HG03354 (cell line): ENCODE measurements at regions not wholly inside any gene's neighbourhood (a gene's known extent, or its start where the extent isn't known, plus 50 kb on each side); places are given as distances from the start of the nearest gene placed in this dataset.

Experiments
- ATAC-seq: cut with Tn5 transposase; IDR thresholded peaks from one replicate; pipeline ENCODE4 v1.9.1; 2021; ENCODE audit warnings: mild to moderate bottlenecking; ENCODE audit not compliant: unreplicated experiment, poor library complexity, severe bottlenecking

DNA sequence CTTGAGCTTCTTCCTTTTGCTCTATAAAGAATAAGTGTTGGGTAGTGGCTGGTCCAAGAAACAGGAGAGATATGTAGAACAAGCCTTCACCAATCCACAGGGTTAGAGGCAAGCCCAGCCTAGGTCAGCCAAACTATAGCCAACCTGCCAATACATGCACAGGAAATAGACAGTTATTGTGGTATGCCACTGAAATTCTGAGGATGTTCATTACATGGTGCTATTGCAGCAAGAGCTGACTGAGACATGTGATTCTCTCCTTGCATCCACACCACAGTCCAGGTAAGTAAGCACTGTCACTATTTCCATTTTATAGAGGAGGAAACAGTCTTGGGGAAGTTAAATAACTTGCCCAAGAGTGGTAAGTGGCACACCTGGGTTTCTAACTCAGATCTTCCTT, 268.1 kb downstream of the NPIPA8 start:
- no peak for ATAC-seq

DNA sequence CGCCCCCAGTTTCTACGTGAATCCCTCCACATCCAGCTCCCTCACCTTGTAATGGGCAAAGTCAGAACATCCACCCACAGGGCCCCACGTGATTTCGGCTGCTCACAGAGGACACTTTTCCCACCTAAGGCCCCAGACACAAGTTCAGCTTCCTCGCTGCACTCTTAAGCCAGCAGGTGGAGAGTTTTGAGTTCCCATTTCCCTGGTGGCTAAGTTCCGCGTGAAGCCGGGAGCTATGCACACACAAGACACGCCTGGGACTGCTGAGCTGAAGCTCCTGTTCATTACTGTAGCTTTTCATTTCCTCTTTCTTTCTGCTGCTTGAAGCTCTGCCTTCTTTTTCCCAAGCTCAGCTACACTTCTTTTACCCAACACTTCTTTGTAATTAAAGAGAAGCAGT, 273.8 kb downstream of the NPIPA8 start:
- no peak for ATAC-seq

DNA sequence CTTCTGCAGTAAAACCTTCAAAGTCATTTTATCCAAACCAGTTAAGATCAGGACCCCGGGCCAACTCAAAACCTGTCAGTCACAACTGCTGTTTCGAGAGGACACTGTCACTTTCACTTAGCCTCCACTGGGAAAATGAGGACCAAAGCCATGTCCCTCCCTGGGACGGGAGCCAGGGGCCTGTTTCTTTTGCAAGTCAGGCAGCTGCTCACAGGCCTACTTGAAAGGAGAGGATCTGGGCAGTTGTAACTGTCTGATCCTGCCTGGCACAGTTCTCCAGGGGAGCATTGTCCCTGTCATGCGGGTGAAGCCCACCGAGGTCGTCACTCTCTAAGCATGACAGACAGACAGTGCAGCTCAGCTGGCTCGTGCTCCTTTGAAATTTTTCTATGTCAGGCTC, 276.2 kb downstream of the NPIPA8 start:
- ATAC-seq, result no peak

DNA sequence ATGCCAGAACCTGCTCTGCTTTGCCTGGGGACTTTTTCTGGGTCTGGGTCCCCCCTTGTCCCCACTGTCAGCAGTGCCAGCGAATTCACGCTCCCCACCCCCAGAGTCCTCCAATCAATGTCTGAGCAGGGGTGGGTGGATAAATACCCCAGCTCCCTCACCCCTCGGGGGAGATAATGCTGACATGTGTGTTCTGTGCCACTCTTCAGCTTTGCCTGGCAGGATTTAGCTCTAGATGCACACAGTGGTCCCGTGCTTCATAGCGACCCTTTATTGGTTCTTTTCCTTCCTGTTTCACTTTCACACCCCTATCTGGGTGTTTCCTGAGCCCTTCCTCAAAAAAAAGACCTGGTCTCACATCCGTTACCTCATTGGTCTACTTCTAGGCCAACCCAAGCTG, 277.0 kb downstream of the NPIPA8 start:
- no peak for ATAC-seq

DNA sequence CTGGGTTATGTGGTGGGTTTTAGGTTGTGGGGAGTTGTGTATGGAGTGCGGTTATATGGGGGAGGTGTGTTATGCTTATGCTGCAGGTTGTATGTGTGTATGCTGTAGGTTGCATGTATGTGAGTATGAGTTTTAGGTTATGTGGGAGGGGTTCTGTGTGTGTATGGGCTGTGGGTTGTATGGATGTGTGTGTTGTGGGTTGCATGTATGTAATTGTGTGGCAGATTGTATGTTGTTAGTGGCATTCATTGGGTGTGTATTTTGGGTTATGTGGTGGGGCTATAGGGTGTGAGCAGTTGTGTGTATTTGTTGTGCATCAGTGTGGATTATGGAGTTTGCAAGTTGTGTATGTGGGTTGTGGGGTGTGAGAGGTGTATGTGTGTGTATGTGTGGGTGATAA, 277.4 kb downstream of the NPIPA8 start:
- no peak for ATAC-seq

DNA sequence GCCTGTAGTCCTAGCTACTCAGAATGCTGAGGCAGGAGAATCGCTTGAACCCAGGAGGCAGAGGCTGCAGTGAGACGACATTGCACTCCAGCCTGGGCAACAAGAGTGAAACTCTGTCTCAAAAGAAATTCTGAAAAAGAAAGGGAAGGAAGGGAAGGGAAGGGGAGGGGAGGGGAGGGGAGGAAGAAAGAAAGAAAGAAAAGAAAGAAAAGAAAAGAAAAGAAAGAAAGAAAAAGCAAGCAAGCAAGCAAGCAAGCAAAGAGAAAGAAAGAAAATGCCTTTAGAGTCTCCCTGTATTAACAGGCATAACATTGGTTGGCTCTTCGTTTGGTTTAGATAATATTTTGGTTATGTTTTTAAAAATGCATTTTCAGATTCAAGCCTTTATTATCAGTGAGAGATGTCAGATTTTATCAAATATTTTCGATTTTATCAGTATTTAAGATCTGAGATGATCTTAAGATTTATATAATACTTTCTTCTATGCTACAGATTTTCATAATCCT, 281.1 kb downstream of the NPIPA8 start:
- no peak for ATAC-seq

DNA sequence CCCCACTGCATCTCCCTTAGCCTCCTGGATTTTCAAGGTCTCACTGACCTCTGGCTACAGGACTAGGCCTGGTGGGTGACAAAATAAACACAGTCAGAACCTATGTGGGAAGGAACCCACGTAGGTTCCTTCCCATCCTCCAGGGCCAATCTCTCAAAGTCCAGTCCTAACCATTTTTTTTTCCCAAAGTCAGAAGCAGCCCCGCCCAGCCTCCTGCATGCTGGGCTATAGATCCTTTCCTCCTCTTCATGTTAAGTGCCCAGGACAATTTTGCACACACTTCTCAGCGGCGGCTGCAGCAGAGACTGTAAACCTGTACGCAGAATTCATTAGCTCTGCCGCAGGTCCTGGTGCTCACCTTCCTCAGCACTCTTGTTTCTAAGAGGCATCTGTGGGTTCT, 285.8 kb downstream of the NPIPA8 start:
- ATAC-seq, result no peak

DNA sequence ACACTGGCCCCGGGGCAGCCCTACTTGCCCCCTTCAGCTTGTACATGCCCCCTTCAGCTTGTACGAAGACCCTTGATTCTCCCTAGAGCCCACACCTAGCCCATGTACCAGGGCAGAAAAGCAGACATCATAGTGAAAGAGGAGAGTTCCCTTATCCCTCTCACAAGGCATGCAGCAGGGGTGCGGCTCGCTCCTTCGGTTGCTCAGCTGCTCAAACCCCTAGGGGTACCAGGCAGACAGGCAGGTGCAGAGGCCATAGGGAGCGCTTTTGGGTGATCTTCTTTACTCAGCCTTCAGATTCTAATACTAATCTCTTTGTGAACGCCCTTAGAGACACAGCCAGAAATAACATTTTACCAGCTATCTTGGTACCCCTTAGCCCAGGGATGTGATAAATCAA, 286.3 kb downstream of the NPIPA8 start:
- ATAC-seq, result no peak

DNA sequence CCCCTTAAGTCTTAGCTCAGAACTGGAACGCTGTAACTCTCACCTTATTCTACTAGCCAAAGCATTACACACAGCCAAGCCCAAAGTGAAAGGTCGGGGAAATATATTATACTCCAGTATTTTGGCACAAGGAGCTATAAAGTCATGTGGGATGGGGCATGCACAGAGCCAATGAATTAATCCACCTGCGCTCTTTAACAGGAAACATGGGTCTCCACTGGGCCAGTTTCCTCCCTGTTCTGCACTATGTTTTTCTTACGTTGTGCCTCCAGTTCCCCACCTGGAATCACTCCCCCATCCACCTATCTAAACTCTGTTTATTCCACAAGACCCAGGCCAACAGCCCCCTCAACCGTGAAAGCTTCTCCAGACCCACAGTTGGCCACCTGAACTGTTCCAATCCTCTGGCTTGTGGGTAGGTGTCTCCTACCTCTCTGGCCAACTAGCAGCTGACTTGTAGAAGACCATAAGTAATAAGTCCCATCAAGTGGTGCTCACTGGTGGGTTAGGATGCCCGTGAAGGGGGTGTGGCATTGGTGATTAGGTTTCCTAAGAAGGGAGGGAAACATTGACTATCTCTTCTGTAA, 286.9 kb downstream of the NPIPA8 start:
- ATAC-seq, result no peak

DNA sequence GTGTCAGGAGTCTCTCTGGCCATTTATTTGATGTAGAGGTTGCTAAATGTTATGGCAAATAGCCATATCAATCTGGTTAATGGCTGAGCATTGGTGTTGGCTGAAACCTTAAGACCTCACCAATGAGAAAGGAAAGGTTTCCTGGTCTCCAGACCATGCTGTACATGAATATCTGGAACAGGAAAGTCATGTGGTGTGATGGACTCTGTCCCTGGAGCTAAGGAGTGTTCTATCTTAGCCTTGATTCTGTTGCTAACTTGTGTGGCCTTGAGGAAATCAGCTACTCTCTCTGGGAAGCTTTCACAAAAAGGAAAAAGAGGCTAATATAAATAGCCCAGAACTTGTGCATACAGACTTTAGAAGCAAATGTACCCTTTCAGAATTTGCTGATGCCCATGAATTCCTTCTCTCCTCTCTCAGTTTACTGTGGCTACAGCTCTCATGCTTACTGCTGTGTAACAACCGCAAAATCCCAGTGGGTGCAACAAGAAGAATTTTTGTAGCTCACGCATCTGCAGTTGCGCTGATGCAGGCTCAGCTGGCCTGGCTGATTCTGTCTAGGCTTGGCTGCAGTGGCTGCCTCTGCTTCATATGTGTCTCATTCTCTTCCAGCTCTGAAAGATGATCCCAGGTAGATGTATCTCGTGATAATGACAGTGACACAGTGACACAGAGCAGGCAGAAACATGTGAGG, 287.5 kb downstream of the NPIPA8 start:
- ATAC-seq, result no peak

DNA sequence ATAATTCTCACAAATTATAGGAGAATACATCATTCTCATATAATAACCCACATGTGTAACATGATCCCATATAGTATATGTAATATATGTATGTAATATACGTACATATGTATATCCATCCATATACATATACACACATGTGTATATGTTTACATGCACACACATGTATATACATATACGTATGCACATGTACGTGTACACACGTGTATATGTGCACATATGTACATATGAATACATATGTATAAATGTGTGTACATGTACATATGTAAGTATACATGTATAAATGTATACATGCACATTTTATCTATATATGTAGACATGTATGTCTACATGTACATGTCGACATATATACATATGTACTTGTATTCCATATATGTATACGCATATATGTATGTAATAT, 288.8 kb downstream of the NPIPA8 start:
- no peak for ATAC-seq

DNA sequence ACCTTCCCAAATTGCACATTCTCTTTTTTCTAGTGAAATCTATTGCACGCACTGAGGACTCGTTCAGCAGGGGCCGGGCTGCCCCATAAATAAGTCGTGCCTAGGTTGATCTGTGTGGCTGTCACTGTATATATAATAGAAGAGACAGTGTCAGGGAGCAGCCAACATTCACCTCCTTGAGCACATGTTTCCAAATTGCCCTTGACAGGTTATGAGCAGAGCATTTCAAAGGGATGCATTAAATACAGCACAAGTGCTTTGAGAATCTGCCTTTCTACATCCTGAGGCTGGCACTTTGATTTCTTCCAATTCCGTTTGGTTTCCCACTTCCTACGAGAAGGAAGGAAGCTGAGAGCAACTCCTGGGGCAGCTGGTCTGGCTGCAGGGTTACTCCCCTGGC, 291.2 kb downstream of the NPIPA8 start:
- ATAC-seq, result no peak

DNA sequence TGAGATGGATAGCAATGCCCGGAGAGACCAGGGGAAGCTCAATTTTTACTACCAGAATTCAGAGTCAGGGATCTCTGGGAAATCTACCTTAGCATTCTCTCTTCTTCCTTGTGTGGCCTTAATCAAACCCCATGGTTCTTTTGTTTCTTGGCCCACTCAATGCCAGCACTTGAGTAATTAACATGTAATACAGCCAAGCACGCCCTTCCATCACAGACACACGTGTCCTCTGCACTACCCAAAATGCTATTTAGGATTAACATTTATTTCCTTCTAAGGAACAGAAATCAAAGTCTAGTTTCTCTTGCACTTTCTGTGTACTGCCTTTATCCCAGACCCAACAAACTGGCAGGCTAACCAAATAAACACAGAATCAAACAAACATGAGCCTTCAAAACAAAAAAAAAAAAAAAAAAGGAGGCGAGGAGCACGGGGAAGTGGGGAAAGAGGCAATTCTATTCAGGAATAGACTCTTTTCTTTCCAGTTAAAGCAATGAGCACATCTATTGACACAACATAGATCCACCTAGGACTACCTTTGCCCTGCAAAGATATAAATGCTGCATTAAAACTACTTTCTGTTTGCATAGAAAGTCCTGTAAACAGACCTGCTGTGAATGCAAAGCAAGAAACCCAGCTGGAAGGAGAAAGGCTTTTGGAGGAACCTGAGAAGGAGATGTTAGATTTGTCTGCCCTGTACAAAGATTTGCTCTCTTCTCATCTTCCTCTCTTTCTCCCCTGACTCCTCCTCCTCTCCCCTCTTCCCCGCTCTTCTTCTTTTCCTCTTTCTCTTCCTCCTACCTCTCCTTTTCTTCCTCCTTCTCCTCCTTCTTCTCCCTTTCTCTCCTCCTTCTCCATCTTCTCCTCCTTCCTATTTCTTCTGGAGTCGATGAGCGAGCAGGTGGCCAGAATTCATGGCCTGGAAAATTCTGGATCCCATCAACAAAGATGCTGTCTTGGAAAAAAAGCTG, 294.4 kb downstream of the NPIPA8 start:
- ATAC-seq, result no peak

DNA sequence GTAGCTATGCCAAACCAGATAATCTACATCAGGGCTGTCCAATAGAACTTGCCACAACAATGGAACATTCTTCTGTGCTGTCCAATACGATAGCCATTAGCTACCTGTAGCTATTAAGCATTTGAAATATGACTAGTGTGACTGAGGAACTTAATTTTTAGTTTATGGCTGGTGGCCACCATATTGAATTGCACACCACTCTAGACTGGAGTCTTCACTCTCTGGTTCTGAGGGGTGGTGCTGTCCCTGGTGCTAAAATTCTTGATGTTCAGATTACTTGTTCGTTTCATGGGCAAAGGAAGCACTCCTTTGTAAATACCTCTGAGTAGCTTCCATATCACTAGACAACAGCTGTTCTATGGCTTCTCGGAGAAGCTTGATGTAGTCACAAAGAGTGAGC, 296.6 kb downstream of the NPIPA8 start:
- no peak for ATAC-seq

DNA sequence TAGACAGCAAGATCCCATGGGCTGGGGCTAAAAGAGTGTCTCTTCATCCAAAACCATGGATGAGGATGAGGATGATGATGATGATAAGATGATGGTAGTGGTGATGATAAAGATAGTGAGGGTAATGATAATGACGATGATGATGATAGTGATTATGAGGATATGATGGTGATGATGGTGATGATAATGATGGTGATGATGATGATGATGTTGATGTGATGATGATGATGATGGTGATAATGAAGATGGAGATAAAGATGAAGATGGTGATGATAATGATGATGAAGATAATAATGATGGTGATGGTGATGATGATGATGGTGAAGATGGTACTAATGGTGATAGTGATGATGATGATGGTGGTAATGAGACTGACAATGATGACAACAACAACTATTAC, 299.5 kb downstream of the NPIPA8 start:
- no peak for ATAC-seq

DNA sequence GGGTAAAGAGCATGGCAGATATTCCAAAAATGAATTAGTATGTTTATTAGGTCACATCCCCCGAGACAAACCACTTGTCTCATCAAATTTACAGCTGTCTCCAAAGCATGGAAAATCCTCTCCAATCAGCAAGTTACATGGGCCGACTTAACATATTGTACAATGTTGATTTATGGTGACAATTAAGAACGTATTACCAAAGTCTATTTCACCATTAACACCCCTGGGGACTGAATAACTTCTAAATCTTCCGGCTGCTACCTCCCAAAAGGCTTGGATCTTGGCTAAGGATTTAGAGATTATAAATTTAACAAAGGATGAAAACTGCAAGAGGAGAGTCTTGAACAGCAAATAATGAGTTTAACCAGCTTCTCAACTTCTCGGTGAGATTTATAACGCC, 311.9 kb downstream of the NPIPA8 start:
- ATAC-seq, result no peak

DNA sequence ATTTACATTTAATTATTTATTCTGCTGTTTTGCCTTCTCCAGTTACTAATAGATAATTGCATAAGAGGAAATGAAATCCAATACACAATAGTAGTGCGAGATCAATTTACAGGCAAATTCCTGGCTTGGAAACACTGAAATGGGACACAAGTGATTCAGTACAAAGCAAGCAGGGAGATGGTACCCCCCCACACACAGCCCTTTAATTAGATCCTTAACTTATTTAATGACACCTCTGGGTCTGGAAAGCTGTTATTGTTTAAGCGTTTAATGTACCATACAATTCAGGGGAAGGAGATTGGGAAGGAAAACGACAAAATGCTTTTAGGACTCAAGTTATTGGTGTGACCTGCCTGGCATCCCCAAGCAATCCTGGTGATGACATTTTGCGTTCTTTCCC, 318.2 kb downstream of the NPIPA8 start:
- ATAC-seq, result no peak

DNA sequence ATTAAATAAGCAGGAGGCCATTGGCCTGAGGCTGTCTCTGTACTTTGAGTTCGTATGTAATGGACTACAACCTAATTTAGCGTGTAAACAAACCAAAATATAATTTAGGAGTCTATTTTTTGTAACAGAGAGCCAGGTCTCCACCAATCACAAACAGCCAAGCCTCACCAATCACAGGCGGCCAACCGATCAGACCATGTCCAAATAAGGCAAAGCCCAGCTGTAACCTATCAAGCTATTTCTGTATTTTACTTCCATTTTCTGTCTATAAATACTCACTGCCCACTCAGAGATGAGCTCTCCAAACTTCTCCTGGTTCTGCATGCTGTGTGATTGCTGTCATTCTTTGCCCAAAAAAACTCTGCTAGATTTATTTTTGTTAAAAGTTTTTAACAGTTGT, 322.7 kb downstream of the NPIPA8 start:
- no peak for ATAC-seq

DNA sequence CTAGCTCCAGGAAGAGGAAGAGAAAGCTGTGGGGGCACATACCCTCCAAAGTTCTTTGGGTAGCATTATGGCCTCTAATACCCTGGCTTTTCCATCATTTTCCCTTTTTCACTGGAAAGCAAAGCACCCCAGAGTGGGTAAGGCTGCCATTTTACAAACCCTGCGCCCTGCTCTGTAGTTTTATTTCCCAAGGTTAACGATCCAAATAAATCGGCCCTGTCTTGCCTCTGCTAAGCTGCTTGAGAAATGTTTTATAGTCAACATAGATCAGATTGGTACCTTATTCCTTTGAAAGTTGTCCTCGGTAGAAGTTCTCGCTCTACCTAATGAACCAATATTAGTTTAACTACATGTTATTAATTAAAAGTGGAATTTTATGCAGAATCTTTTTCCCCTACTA, 328.2 kb downstream of the NPIPA8 start:
- no peak for ATAC-seq

DNA sequence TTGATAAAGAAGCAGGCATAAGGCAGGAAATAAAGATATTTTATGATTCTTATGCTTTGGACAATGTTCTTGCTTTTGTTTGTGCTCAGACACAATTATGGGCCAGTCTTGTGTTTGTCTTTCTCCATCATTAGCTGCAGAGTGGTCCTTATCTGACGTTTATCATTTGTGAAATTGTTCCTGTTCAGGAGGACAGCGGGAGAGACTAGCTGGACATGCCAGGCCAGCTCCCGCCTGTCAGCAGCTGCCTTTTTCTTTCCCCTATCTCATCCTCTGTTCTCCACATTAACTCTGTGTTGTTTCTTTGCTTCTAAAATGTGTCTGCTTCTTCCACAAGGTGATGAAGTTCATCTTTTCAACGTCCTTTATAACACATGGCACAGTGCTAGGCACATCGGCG, 333.5 kb downstream of the NPIPA8 start:
- no peak for ATAC-seq

DNA sequence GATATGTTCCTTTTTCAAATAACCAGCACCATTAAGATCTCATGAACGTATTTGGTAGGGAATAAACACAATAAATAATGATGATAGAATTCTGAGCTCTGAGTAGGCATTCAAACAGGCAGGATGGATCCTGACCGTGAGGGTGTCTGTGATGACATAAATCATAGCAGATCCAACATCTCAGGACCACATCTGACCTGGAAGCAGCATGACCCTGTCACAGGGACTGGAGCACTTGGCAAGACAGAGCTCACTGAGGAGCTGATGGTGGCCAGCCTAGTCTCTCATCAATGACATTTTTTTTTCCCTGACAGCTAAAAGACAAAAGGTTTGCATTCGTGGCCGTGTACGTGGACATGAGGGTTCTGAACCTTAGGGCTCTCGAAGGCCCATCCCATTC, 337.5 kb downstream of the NPIPA8 start:
- no peak for ATAC-seq
